Activated T-helper 1 cell treated with anti-CD3 and anti-CD28 coated beads, Interleukin-12 subunit alpha, Interleukin-12 subunit beta, Interleukin-2, Interleukin-4 antibody, amounts not matched to agents 30 ng/mL and 10 ng/mL and 1 ng/mL, durations not matched to agents 14 hours and 24 hours and 36 hours (primary cell): ENCODE measurements at regions not wholly inside any gene's neighbourhood (a gene's known extent, or its start where the extent isn't known, plus 50 kb on each side); places are given as distances from the start of the nearest gene placed in this dataset.

Experiments used
- DNase-seq: peaks from one replicate; pipeline ENCODE4 v3.0.0; 2021; ENCODE audit warnings: low spot score
- H3K27ac Mint-ChIP-seq: one replicate; pipeline ENCODE4 v1.8.0; 2021; ENCODE audit warnings: mild to moderate bottlenecking, mixed read lengths
- H3K27me3 Mint-ChIP-seq: one replicate; pipeline ENCODE4 v1.8.0; 2022; ENCODE audit warnings: mild to moderate bottlenecking, moderate library complexity, mixed read lengths; ENCODE audit not compliant: insufficient read depth
- H3K36me3 Mint-ChIP-seq: one replicate; pipeline ENCODE4 v1.8.0; 2021; ENCODE audit warnings: low read depth, mixed read lengths
- H3K4me1 Mint-ChIP-seq: one replicate; pipeline ENCODE4 v1.8.0; 2021; ENCODE audit warnings: low read depth, mixed read lengths
- H3K4me3 Mint-ChIP-seq: one replicate; pipeline ENCODE4 v1.8.0; 2021; ENCODE audit warnings: mild to moderate bottlenecking, moderate library complexity, mixed read lengths
- H3K9me3 Mint-ChIP-seq: one replicate; pipeline ENCODE4 v1.8.0; 2021; ENCODE audit warnings: mixed read lengths
- intact Hi-C: fragments of 100-400 bp; cut with micrococcal nuclease; formaldehyde crosslinking; loops from one replicate; pipeline ENCODE4 v1.15.1; 2024

DNA sequence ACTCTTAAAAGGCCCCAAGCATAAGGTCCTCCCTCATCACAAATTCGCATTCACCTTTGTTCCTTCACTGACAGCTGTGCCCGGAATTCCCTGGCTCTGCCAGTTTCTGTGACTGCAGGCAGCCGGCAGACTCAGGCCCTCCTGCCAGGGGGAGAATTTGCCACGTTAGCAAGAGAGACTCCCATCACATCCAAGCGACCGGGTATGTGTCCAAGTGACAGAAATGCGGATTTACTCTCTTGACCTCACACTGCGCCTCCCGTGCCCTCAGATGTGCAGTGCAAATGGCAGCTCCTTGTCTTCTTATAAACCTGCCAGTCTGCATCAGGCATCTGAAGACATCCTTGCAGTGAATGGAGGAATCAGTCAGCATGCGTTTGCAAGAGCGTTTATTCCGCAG is 187.1 kb upstream of the WWC1 start:
- DNase-seq, result no peak
- no peak overlapping the region for H3K27ac Mint-ChIP-seq
- no peaks in the 10 kb centered on the region for H3K36me3 Mint-ChIP-seq
- no peaks in the 10 kb centered on the region for H3K9me3 Mint-ChIP-seq
- H3K27me3 Mint-ChIP-seq, result no peaks in the 10 kb centered on the region
- intact Hi-C loops, result no loop called here
- H3K4me3 Mint-ChIP-seq, result no peak overlapping the region
- H3K4me1 Mint-ChIP-seq, result no peaks in the 10 kb centered on the region

GRCh38 chr5:168104811-168105481 is 186.5 kb upstream of the WWC1 start:
- H3K27me3 Mint-ChIP-seq, result no peaks in the 10 kb centered on the region
- H3K9me3 Mint-ChIP-seq, result no peaks in the 10 kb centered on the region
- no peaks in the 10 kb centered on the region for H3K4me1 Mint-ChIP-seq
- DNase-seq, result no peak
- H3K27ac Mint-ChIP-seq, result no peak overlapping the region
- intact Hi-C loops, result no loop called here
- no peak overlapping the region for H3K4me3 Mint-ChIP-seq
- H3K36me3 Mint-ChIP-seq, result no peaks in the 10 kb centered on the region

GRCh38 chr5:168106008-168106761 is 185.3 kb upstream of the WWC1 start:
- H3K27me3 Mint-ChIP-seq, result peaks cover 1% of the 10 kb centered on the region
- H3K27ac Mint-ChIP-seq, result no peak overlapping the region
- no peak overlapping the region for H3K4me3 Mint-ChIP-seq
- intact Hi-C loops, result no loop called here
- H3K36me3 Mint-ChIP-seq, result no peaks in the 10 kb centered on the region
- no peaks in the 10 kb centered on the region for H3K9me3 Mint-ChIP-seq
- no peaks in the 10 kb centered on the region for H3K4me1 Mint-ChIP-seq
- no peak for DNase-seq

DNA sequence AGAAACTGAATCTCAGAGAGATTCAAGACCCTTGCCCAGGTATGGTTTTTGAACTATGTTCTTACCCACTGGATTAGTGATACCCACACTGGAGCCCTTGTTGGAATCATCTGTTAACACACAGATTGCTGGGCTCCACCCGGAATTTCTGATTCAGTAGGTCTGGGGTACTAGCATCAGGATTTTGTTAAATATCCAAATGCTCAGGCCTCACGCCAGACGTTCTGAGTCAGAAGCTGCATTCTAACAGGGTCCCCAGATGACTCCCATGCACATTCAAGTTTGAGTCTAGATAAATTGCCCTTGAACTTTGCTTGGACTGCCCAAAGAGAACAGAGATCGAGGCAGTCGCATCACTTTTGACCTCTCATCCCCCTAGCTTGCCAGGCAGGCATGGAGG is 182.0 kb upstream of the WWC1 start:
- Mint-ChIP-seq H3K4me3 (no peak overlapping the region), H3K27ac (no peak overlapping the region), H3K27me3 (peaks cover 1% of the 10 kb centered on the region), H3K36me3 (no peaks in the 10 kb centered on the region), H3K4me1 (no peaks in the 10 kb centered on the region), H3K9me3 (no peaks in the 10 kb centered on the region)
- intact Hi-C loops, result no loop called here
- no peak for DNase-seq

DNA sequence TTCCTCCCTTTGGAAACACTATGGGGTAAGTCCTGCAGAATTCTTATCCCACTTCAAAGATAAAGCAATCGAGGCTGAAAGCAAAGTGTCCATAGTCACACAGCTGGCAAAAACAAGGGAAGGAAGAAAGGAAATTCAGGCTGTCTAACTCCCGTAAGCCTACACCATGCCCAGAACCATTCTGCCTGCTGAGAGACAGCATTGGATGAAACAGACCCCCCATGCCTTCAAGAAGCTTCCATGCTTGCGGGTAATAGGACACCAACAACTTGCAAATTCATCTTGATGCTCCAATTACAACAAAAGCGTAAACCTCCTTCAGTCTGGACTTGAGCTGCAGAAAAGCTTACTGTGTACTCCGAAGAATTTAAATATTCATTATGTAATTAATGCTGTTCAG is 181.1 kb upstream of the WWC1 start:
- no peak for DNase-seq
- Mint-ChIP-seq H3K4me3 (no peak overlapping the region), H3K9me3 (no peaks in the 10 kb centered on the region), H3K27ac (no peak overlapping the region), H3K36me3 (no peaks in the 10 kb centered on the region), H3K4me1 (no peaks in the 10 kb centered on the region), H3K27me3 (peaks cover 1% of the 10 kb centered on the region)
- intact Hi-C loops, result no loop called here

GRCh38 chr5:168110870-168111832 is 180.3 kb upstream of the WWC1 start:
- DNase-seq, result no peak
- Mint-ChIP-seq H3K27ac (no peak overlapping the region), H3K27me3 (peaks cover 1% of the 10 kb centered on the region), H3K9me3 (no peaks in the 10 kb centered on the region), H3K4me1 (no peaks in the 10 kb centered on the region), H3K4me3 (no peak overlapping the region), H3K36me3 (no peaks in the 10 kb centered on the region)
- intact Hi-C loops, result no loop called here

- no peaks in the 10 kb centered on the region for H3K4me1 Mint-ChIP-seq
- no peaks in the 10 kb centered on the region for H3K9me3 Mint-ChIP-seq
- no peaks in the 10 kb centered on the region for H3K36me3 Mint-ChIP-seq
- no peak overlapping the region for H3K27ac Mint-ChIP-seq
- intact Hi-C loops, result loop anchor here (1.0 kb wide), 1 partner anchor 105 kb away; no protein-coding TSS in a partner anchor
- no peak overlapping the region for H3K4me3 Mint-ChIP-seq
- DNase-seq, result peak; percentile 11
- peaks cover 1% of the 10 kb centered on the region for H3K27me3 Mint-ChIP-seq
These were observed 176.9 kb upstream of the WWC1 start for GRCh38 chr5:168114444-168115017.

DNA sequence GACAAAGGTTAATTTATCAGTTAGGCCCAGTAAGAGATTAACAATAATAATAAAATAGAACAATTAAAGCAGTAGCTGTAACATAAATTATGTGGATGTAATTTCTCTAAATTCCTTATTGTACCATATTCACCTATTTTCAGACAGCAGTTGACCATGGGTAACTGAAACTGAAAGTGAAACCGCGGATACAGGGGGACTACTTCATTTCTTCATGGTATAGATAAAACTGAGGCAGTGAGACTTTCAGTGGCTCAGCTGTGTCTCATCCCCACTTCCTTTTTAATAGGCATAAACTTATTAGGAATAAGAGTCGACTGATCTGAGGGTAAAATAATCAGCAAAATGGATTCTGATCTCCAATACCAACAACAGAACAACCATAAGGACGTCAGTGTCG is 174.0 kb upstream of the WWC1 start:
- H3K4me3 Mint-ChIP-seq, result no peak overlapping the region
- no peak overlapping the region for H3K27ac Mint-ChIP-seq
- no peaks in the 10 kb centered on the region for H3K36me3 Mint-ChIP-seq
- no peaks in the 10 kb centered on the region for H3K9me3 Mint-ChIP-seq
- H3K27me3 Mint-ChIP-seq, result no peaks in the 10 kb centered on the region
- no peak for DNase-seq
- H3K4me1 Mint-ChIP-seq, result peaks cover 8% of the 10 kb centered on the region
- intact Hi-C loops, result no loop called here

GRCh38 chr5:168118042-168118668 is 173.3 kb upstream of the WWC1 start:
- H3K9me3 Mint-ChIP-seq, result no peaks in the 10 kb centered on the region

DNA sequence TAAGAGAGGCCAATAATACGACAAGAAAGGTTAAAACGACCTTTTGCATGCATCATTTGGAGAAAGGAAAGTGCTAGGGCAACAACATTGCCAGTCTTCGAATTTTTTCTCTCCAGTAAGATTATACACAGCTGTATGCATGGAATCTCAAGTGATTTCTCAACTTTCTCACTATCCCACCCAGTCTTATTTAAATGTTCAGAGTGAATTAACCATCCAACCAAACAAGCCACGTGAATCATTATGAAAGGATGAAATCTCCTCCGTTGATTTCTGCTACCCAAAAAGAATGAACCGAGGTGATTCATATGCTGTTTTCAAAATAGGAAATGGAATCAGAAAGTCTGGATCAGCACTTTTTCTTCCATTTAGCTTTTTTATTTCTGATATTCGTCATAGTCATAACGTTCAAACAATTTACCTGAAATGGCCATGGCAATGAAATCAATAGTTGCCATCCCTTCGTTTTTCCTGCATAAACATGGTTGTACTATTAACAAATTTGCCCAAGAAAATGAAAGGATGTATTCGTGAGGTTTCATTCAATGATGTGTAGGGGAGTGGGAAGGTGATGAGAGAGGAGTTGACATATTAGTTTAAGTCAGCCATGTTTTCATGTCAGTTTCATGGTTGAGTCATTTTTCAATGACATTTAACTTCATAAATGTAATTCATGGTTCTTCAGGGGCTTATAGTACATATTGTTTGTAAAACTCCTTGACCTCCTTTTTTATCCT is 170.9 kb upstream of the WWC1 start:
- Mint-ChIP-seq H3K9me3 (peaks cover 3% of the 10 kb centered on the region), H3K36me3 (no peaks in the 10 kb centered on the region), H3K4me1 (peaks cover 19% of the 10 kb centered on the region), H3K27me3 (no peaks in the 10 kb centered on the region), H3K4me3 (no peak overlapping the region), H3K27ac (no peak overlapping the region)
- intact Hi-C loops, result no loop called here
- no peak for DNase-seq

More at GRCh38 chr5:168118042-168118668, 173.3 kb upstream of the WWC1 start:
- Mint-ChIP-seq H3K4me1 (peaks cover 8% of the 10 kb centered on the region), H3K36me3 (no peaks in the 10 kb centered on the region), H3K4me3 (no peak overlapping the region), H3K27me3 (no peaks in the 10 kb centered on the region), H3K27ac (no peak overlapping the region)
- intact Hi-C loops, result no loop called here
- DNase-seq, result no peak

- Mint-ChIP-seq H3K27ac (no peak overlapping the region), H3K36me3 (no peaks in the 10 kb centered on the region)
These were observed 170.3 kb upstream of the WWC1 start for GRCh38 chr5:168121138-168121494.

More at GRCh38 chr5:168121138-168121494, 170.3 kb upstream of the WWC1 start:
- Mint-ChIP-seq H3K9me3 (peaks cover 3% of the 10 kb centered on the region), H3K4me1 (peaks cover 19% of the 10 kb centered on the region), H3K4me3 (no peak overlapping the region), H3K27me3 (no peaks in the 10 kb centered on the region)
- DNase-seq, result no peak
- intact Hi-C loops, result no loop called here
